ENCODE measurements at regions not wholly inside any gene's neighbourhood (a gene's known extent, or its start where the extent isn't known, plus 50 kb on each side); places are given as distances from the start of the nearest gene placed in this dataset.

DNA sequence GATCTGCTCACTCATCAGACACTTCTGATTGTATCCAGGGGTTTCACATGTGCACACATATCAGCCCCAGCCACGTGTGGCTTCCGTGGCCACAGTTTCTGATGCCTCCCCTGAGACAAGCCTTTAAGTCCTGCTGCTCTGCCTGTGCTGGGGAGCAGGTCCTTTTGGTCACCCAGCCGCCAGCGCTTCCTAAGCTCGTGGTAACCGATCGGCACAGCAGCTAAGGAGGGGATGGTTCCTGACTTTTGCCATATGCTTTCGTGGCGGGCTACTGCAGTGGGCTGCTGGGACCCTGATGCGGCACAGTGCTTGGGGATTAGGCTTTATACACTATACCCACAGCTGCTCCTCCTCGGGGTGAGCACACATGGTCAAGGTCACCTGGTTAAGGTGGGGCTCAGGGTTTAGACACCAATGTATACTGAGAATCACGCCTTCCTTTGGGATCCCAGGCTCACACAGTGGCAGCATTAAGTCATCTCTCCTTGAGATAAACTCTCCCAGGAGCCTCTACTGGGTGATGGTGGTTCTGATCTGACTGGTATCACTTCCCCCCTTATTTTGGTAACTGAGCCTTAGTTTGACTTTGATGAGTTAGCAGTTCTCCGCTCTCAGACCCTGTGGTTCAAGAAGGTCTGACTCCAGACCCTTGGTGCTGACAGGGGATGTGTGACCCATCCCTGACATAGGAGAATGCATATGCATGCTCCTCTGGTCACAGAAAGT, 85.9 kb upstream of the KCNG1 start:
- no peaks in the 10 kb centered on the region for H3K27me3 ChIP-seq (ENCODE audit: control insufficient read depth, insufficient read depth, low read length)
- H3K9me3 ChIP-seq (ENCODE audit: control insufficient read depth, insufficient read depth, low read length), result no peaks in the 10 kb centered on the region
- peaks cover 5% of the 10 kb centered on the region for H3K4me1 ChIP-seq (ENCODE audit: control insufficient read depth, insufficient read depth, low read length)
- no peak overlapping the region for H3K4me3 ChIP-seq (ENCODE audit: low read depth, low read length)
- DNase-seq (ENCODE audit: low read depth in 4 of 6, low spot score in 6 of 6), result no peak
- WGBS (ENCODE audit: insufficient coverage), result 91% methylated on average over 10 of the region's 13 CpGs
- no peak overlapping the region for H3K27ac ChIP-seq (ENCODE audit: low read depth, low read length)
- H3K36me3 ChIP-seq (ENCODE audit: control insufficient read depth, insufficient read depth, low read length), result no peaks in the 10 kb centered on the region

DNA sequence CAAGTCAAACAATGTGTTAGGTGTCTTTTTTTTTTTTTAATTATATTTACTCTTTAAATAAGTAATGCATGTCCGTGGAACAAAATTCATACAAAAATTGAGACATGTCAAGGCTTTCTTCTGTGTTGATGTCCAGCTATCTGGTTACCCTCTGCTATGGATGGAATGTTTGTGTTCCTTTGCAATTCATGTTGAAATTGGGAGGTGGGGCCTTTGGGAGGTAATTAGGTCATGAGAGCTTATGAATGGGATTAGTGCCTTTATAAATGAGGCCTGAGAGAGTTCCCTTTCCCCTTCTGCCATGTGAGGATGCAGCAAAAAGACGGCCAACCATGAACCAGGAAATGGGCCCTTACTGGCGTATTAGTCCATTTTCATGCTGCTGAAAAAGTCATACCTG, 83.1 kb upstream of the KCNG1 start:
- H3K4me1 ChIP-seq (ENCODE audit: control insufficient read depth, insufficient read depth, low read length), result peaks cover 5% of the 10 kb centered on the region
- no peak for DNase-seq (ENCODE audit: low read depth in 4 of 6, low spot score in 6 of 6)
- H3K36me3 ChIP-seq (ENCODE audit: control insufficient read depth, insufficient read depth, low read length), result no peaks in the 10 kb centered on the region
- no peak overlapping the region for H3K27ac ChIP-seq (ENCODE audit: low read depth, low read length)
- no CpG with 5 or more reads among the region's 3 CpGs for WGBS (ENCODE audit: insufficient coverage)
- H3K27me3 ChIP-seq (ENCODE audit: control insufficient read depth, insufficient read depth, low read length), result no peaks in the 10 kb centered on the region
- no peak overlapping the region for H3K4me3 ChIP-seq (ENCODE audit: low read depth, low read length)
- H3K9me3 ChIP-seq (ENCODE audit: control insufficient read depth, insufficient read depth, low read length), result no peaks in the 10 kb centered on the region

DNA sequence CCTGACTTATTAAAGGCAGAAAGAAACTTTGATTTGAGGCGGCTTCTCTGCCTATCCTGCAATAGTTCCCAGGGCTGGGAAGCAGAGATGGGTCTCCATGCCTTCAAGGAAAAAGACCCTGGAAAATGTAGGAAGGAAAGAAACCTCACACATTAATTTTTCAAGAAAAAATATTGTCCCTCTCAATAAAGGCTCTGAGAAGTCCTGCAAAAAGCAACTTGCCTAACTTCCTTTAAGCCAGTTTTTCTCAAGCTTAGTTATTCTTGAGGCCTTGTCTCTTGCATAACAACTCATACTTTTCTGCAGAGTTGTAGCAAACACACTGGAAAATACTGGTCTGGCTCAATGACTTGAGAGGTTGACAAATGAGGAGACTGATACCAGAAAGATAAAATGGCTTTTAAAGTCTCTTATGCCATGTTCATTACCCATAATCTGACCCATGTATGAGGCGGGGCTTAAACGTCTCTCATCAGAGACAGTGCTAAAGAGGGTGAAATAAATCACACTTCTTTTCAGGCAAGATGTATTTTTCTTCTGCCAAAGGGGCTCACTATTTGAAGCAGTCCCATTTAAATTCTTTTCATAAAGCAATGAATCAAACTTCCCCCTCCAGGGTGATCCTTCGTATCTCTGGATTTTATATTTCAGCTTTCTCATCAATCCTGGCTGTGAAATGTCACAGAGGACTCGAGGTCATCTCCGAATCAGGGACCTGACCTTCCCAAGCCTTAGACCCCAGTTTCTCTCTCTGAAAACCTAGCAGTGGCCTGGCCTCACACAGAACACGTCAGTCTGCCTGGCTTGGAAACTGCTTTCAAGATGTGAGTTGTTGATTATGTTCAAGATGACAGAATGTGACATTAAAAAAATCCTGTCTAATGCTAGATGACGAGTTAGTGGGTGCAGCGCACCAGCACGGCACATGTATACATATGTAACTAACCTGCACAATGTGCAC, 82.3 kb upstream of the KCNG1 start:
- Histone ChIP-seq H3K4me1 (ENCODE audit: control insufficient read depth, insufficient read depth, low read length) (peaks cover 5% of the 10 kb centered on the region), H3K36me3 (ENCODE audit: control insufficient read depth, insufficient read depth, low read length) (no peaks in the 10 kb centered on the region), H3K4me3 (ENCODE audit: low read depth, low read length) (no peak overlapping the region), H3K27ac (ENCODE audit: low read depth, low read length) (no peak overlapping the region), H3K9me3 (ENCODE audit: control insufficient read depth, insufficient read depth, low read length) (no peaks in the 10 kb centered on the region), H3K27me3 (ENCODE audit: control insufficient read depth, insufficient read depth, low read length) (no peaks in the 10 kb centered on the region)
- no CpG with 5 or more reads among the region's 10 CpGs for WGBS (ENCODE audit: insufficient coverage)
- no peak for DNase-seq (ENCODE audit: low read depth in 4 of 6, low spot score in 6 of 6)

DNA sequence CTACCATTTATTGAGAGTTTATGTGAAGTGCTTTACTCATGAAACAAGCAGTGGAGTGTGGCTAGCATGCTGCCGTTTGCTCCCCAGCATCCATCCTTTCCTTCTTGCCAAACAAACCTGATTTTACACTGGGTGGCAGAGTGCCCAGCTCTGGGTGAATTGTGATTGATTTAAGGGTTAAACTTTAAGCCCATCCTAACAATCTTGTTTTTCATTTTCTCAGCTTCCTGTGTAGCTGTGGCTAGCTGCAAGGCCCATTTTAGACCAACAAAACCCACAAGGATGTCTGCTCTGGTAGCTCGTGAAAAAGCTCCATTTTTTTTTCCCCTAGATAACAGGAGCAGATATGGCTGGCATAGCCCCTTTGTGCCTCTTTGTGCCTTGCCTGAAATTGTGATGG, 77.7 kb upstream of the KCNG1 start:
- H3K4me3 ChIP-seq (ENCODE audit: low read depth, low read length), result no peak overlapping the region
- no peak overlapping the region for H3K27ac ChIP-seq (ENCODE audit: low read depth, low read length)
- H3K9me3 ChIP-seq (ENCODE audit: control insufficient read depth, insufficient read depth, low read length), result no peaks in the 10 kb centered on the region
- no peaks in the 10 kb centered on the region for H3K36me3 ChIP-seq (ENCODE audit: control insufficient read depth, insufficient read depth, low read length)
- 89% methylated on average over 1 of the region's 2 CpGs for WGBS (ENCODE audit: insufficient coverage)
- peaks cover 10% of the 10 kb centered on the region for H3K4me1 ChIP-seq (ENCODE audit: control insufficient read depth, insufficient read depth, low read length)
- no peak for DNase-seq (ENCODE audit: low read depth in 4 of 6, low spot score in 6 of 6)
- H3K27me3 ChIP-seq (ENCODE audit: control insufficient read depth, insufficient read depth, low read length), result no peaks in the 10 kb centered on the region

DNA sequence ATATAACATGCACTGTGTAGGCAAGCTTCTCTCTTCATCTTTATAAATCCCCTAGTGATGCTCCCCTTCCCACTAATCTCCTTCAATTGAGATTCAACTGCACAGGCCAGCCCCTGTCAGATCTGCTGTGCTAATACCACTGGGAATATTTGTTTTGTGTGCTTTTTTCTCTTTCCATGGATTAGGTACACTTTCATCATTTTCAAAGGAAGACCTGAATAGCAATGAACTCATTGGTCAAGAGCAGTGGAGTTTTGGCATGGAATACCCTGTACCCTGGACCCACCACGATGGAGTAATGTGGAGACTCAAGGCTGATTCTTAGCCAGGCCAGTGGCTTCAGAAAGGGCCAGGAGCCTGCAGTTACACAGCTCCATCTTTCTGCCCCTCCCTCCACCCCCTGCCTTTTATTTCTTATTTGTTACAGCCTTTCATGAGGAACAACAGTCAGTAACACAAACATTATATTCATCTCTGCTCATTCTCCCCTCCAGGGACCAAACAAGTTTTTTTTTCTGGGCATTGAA, 75.4 kb upstream of the KCNG1 start:
- peak in 2 of 6 donors; percentile 55 to 61 for DNase-seq (ENCODE audit: low read depth in 4 of 6, low spot score in 6 of 6)
- 13% methylated on average over 1 of the region's 1 CpG for WGBS (ENCODE audit: insufficient coverage)
- peaks cover 18% of the 10 kb centered on the region for H3K4me1 ChIP-seq (ENCODE audit: control insufficient read depth, insufficient read depth, low read length)
- no peak overlapping the region for H3K4me3 ChIP-seq (ENCODE audit: low read depth, low read length)
- no peaks in the 10 kb centered on the region for H3K36me3 ChIP-seq (ENCODE audit: control insufficient read depth, insufficient read depth, low read length)
- H3K9me3 ChIP-seq (ENCODE audit: control insufficient read depth, insufficient read depth, low read length), result no peaks in the 10 kb centered on the region
- no peak overlapping the region for H3K27ac ChIP-seq (ENCODE audit: low read depth, low read length)
- H3K27me3 ChIP-seq (ENCODE audit: control insufficient read depth, insufficient read depth, low read length), result no peaks in the 10 kb centered on the region

DNA sequence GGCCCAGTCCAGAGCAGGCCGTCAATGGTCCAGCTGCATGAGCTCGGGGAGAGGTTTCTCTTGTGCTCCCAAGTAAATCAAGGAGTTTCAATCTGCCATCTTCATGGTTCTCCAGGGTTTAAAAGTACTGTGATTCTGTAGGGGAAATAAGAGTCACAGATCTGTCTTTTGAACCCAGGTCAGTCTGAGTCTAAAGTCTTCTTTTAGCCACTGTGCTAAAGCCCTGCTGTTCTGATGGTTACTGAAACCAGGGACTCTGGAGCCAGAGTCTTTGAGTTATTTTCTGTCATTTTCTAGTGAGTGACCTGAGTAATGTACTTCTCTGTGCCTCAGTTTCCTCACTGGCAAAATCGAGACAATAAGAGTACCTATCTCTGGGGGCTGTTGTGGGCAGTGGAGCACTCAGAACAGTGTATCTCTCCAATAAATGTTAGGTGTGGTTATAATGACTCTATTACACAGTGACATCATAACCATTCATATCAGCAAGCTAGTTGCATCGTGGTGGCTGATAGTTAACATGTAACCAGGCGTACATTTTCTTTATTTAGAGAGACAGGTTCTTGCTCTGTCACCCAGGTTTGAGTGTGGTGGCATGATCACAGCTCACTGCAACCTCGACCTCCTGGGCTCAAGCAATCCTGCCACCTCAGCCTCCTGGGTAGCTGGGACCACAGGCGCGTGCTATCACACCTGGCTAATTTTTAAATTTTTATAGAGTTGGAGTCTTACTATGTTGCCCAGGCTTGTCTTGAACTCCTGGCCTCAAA, 74.6 kb upstream of the KCNG1 start:
- H3K27ac ChIP-seq (ENCODE audit: low read depth, low read length), result no peak overlapping the region
- H3K4me3 ChIP-seq (ENCODE audit: low read depth, low read length), result no peak overlapping the region
- no peaks in the 10 kb centered on the region for H3K36me3 ChIP-seq (ENCODE audit: control insufficient read depth, insufficient read depth, low read length)
- H3K9me3 ChIP-seq (ENCODE audit: control insufficient read depth, insufficient read depth, low read length), result no peaks in the 10 kb centered on the region
- no peak for DNase-seq (ENCODE audit: low read depth in 4 of 6, low spot score in 6 of 6)
- no peaks in the 10 kb centered on the region for H3K27me3 ChIP-seq (ENCODE audit: control insufficient read depth, insufficient read depth, low read length)
- 94% methylated on average over 3 of the region's 8 CpGs for WGBS (ENCODE audit: insufficient coverage)
- H3K4me1 ChIP-seq (ENCODE audit: control insufficient read depth, insufficient read depth, low read length), result peaks cover 18% of the 10 kb centered on the region

DNA sequence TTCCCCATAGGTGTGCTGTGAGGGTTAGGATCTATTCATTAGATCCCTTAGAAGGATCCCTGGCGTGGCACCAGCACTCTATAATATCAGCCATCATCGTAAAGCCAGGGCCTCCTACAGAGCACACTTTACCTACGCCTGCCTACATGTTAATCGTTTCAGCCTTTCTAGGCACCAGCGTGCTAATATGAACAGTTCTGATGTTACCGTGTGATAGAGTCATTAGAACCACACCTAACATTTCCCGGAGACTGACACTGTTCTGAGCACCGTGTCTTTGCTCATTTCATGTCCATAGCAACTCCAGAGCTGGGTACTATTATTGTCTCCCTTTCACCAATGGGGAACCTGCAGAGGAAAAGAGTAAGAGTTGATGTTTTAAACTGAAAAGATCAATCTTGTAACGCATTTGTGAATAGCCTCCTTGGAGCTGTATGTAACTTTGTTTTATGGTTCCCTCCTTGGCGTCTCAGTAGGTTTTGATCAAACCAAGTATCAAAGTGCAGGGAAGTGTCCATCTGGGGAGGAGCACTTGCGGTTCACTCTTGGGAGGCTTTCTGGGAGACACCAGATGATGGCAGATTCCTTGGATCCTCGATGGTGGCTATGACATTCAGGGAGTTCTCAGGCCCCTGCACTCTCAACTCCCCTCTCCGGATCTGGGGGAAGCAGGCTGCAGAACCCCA, 73.8 kb upstream of the KCNG1 start:
- Histone ChIP-seq H3K9me3 (ENCODE audit: control insufficient read depth, insufficient read depth, low read length) (no peaks in the 10 kb centered on the region), H3K4me1 (ENCODE audit: control insufficient read depth, insufficient read depth, low read length) (peaks cover 18% of the 10 kb centered on the region), H3K4me3 (ENCODE audit: low read depth, low read length) (no peak overlapping the region), H3K36me3 (ENCODE audit: control insufficient read depth, insufficient read depth, low read length) (no peaks in the 10 kb centered on the region), H3K27ac (ENCODE audit: low read depth, low read length) (no peak overlapping the region), H3K27me3 (ENCODE audit: control insufficient read depth, insufficient read depth, low read length) (peaks cover 3% of the 10 kb centered on the region)
- whole genome bisulfite sequencing (ENCODE audit: insufficient coverage), result 85% methylated on average over 4 of the region's 13 CpGs
- DNase-seq (ENCODE audit: low read depth in 4 of 6, low spot score in 6 of 6), result no peak

DNA sequence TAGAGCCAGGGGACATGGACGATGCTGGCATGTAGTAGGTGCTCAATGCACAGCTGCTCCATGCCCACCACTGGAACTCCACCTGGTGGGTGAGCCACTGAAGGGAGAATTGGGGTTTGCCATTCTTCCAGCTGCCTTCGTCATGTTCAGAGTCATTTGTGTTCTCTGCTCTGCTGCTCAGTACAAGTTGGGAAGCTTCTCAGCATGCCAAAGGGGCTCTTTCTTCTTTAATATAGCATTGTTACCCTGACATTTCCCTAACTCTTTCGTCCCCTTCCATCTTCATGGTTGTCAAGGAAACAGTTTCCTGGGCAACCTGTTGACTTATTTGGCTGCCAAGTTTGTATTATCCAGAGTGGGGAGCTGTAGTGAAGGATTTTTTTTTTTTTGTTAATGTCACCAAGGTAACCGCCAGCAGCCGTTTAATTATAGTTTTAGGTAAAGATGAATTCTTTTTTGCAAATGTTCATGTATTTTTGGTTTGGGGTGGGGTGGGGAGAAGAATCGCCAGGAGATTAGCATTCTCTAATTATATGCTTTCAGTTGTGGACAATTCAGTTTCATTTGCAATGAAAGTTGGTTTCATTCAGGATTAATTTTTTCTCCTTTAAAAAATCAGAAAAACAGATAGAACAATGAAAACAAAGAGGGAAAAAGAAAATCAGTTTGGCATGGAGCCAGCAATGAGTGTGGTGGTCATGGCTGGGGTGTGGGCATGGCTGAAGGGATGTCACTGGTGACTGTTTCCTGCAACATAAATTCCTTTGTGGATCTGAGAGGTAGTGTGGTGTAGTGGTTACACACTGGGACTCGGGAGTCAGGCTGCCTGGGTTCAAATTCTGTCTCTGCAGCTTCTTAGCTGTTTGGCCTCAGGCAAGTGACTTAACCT, 73.0 kb upstream of the KCNG1 start:
- peak; percentile 59 to 96 (median 80) for DNase-seq (ENCODE audit: low read depth in 4 of 6, low spot score in 6 of 6)
- H3K4me3 ChIP-seq (ENCODE audit: low read depth, low read length), result no peak overlapping the region
- no peaks in the 10 kb centered on the region for H3K9me3 ChIP-seq (ENCODE audit: control insufficient read depth, insufficient read depth, low read length)
- peaks cover 18% of the 10 kb centered on the region for H3K4me1 ChIP-seq (ENCODE audit: control insufficient read depth, insufficient read depth, low read length)
- no peak overlapping the region for H3K27ac ChIP-seq (ENCODE audit: low read depth, low read length)
- H3K27me3 ChIP-seq (ENCODE audit: control insufficient read depth, insufficient read depth, low read length), result peaks cover 10% of the 10 kb centered on the region
- no peaks in the 10 kb centered on the region for H3K36me3 ChIP-seq (ENCODE audit: control insufficient read depth, insufficient read depth, low read length)
- WGBS (ENCODE audit: insufficient coverage), result 13% methylated on average over 1 of the region's 7 CpGs

Data from spinal cord (tissue), 9 donors.